Neutrophil (primary cell): ENCODE measurements at regions not wholly inside any gene's neighbourhood (a gene's known extent, or its start where the extent isn't known, plus 50 kb on each side); places are given as distances from the start of the nearest gene placed in this dataset.

Source experiments
- H3K27ac ChIP-seq: fragments of 200-600 bp; sonication (generic); 2 replicates; pipeline ENCODE4 v1.5.1; 2016; ENCODE audit warnings: mild to moderate bottlenecking, moderate library complexity
- H3K27me3 ChIP-seq: fragments of 200-600 bp; sonication (generic); 2 replicates; pipeline ENCODE4 v1.6.0; 2016; ENCODE audit warnings: mild to moderate bottlenecking
- H3K36me3 ChIP-seq: fragments of 200-600 bp; sonication (generic); 2 replicates; pipeline ENCODE4 v1.5.1; 2017
- H3K4me1 ChIP-seq, 2 experiments: fragments of 200-600 bp in 1 of 2; sonication (generic) in 1 of 2; 1 replicate in 1 of 2; 2 replicates in 1 of 2; pipeline versions ENCODE4 v1.5.1 to v1.6.1; 2013 to 2016; ENCODE audit warnings: low read depth in 1 of 2, low read length in 1 of 2, mild to moderate bottlenecking in 1 of 2, moderate library complexity in 1 of 2; ENCODE audit not compliant: control insufficient read depth in 1 of 2, insufficient read depth in 1 of 2
- H3K4me3 ChIP-seq, 2 experiments: fragments of 200-600 bp in 1 of 2; sonication (generic) in 1 of 2; 1 replicate in 1 of 2; 2 replicates in 1 of 2; pipeline ENCODE4 v1.5.1; 2013 to 2016; ENCODE audit warnings: low read depth in 1 of 2, low read length in 1 of 2, mild to moderate bottlenecking in 1 of 2, moderate library complexity in 1 of 2
- H3K9me3 ChIP-seq: fragments of 200-600 bp; sonication (generic); 2 replicates; pipeline ENCODE4 v1.5.1; 2016
- TF ChIP-seq, protein P1 (sequence below): fragments of 200-600 bp; sonication (generic); IDR thresholded peaks from 2 replicates; pipeline ENCODE4 v1.5.1; 2016; ENCODE audit warnings: antibody characterized with exemption

DNA sequence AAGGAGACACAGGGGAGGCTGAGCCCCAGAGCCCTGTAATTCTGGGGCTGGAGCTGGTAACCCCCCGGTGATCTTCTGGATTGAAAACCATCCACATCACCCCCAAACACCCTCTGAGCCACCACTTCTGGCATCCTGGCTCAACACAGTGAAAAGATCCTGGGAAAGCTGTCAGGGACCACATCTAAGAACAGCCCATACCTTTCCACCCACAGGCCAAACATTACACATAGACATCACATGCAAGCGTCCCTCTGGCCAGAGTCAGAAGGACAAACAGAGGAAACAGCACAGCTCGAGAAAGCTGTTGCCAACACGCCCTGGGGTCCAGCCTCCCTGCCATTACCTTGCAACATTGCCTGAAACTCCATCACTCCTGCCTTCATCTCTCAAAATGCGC is 469.5 kb downstream of the SOX6 start:
- H3K4me1 ChIP-seq, result peaks cover 0 to 4% of the 10 kb centered on the region in 2 experiments
- no peaks in the 10 kb centered on the region for H3K36me3 ChIP-seq
- H3K27me3 ChIP-seq, result peaks cover 14% of the 10 kb centered on the region
- TF ChIP-seq, protein P1, sequence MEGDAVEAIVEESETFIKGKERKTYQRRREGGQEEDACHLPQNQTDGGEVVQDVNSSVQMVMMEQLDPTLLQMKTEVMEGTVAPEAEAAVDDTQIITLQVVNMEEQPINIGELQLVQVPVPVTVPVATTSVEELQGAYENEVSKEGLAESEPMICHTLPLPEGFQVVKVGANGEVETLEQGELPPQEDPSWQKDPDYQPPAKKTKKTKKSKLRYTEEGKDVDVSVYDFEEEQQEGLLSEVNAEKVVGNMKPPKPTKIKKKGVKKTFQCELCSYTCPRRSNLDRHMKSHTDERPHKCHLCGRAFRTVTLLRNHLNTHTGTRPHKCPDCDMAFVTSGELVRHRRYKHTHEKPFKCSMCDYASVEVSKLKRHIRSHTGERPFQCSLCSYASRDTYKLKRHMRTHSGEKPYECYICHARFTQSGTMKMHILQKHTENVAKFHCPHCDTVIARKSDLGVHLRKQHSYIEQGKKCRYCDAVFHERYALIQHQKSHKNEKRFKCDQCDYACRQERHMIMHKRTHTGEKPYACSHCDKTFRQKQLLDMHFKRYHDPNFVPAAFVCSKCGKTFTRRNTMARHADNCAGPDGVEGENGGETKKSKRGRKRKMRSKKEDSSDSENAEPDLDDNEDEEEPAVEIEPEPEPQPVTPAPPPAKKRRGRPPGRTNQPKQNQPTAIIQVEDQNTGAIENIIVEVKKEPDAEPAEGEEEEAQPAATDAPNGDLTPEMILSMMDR, result no peak
- no peaks in the 10 kb centered on the region for H3K9me3 ChIP-seq
- H3K27ac ChIP-seq, result no peak overlapping the region
- no peak overlapping the region for H3K4me3 ChIP-seq

- H3K9me3 ChIP-seq, result no peaks in the 10 kb centered on the region
- H3K27ac ChIP-seq, result no peak overlapping the region
- H3K4me3 ChIP-seq, result no peak overlapping the region
- TF ChIP-seq, protein P1, result no peak
- peaks cover 0 to 4% of the 10 kb centered on the region in 2 experiments for H3K4me1 ChIP-seq
- no peaks in the 10 kb centered on the region for H3K27me3 ChIP-seq
- no peaks in the 10 kb centered on the region for H3K36me3 ChIP-seq
Observed at GRCh38 chr11:15888556-15889345, 467.6 kb downstream of the SOX6 start.

DNA sequence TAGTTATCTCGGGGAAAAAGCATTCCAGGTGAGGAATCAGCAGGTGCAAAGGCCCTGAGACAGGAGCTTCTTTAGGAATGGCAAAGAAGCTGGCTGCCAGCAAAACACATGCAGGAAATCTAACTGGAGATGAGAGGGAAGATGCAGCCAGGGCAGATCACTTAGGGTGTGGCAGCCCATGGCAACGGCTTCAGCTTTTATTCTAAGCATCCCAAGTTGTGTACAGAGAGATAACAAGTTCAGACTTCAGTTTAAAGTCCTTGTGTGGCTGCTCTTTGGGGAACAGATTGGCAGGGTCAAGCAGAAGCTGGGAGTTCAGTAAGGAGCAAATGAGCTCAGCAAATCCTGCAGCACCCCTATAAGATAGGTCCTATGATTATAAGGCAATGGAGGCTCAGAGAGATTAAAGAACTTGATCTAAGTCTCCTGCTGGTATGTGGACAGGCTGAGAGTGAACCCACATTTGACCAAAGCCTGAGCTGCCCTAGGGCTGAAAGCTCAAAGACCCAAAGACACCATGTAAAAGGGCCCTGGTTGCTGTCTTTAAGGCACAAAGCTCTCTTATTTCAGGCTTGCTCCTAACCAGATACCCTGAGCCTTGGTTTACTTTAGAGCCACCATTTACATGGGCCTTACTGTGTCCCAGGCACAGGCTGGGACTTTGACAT is 466.8 kb downstream of the SOX6 start:
- H3K4me3 ChIP-seq, result no peak overlapping the region
- peaks cover 0 to 4% of the 10 kb centered on the region in 2 experiments for H3K4me1 ChIP-seq
- H3K36me3 ChIP-seq, result no peaks in the 10 kb centered on the region
- no peaks in the 10 kb centered on the region for H3K9me3 ChIP-seq
- H3K27me3 ChIP-seq, result no peaks in the 10 kb centered on the region
- TF ChIP-seq, protein P1, result no peak
- no peak overlapping the region for H3K27ac ChIP-seq

DNA sequence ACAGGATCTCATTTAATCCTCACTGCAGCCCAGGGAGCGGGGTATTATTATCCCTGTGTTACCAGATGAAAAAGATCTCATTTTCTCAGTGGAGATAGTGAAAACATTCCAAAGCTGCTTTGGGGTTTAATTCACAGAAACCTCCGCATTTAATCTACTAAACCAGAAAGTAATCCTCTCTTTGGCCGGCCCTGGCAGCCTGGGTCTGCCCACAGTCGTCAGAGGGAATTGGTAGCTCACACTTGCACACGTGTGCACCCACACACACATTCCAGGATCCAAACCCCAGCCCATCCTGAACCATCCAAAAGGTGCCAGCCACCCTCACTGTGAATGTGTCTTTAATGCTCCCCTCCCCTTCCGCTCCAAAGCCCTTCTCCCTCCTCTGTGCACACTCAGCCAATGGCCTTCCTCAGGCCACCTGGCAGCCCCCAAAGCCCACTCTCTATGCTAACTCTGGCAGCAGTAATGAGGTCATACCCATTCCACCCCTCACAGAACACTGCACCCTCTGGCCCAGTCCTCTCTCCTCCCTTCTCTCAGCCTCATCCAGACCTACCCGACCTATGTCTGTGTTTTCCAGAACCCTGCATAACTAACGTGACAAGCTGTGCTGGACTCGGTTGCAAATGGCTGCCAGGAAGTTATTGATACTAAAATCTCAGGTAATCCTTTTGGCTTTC is 466.2 kb downstream of the SOX6 start:
- TF ChIP-seq, protein P1, result no peak
- no peak overlapping the region for H3K27ac ChIP-seq
- no peaks in the 10 kb centered on the region for H3K36me3 ChIP-seq
- H3K27me3 ChIP-seq, result no peaks in the 10 kb centered on the region
- no peaks in the 10 kb centered on the region for H3K9me3 ChIP-seq
- H3K4me3 ChIP-seq, result no peak overlapping the region
- peaks cover 0 to 4% of the 10 kb centered on the region in 2 experiments for H3K4me1 ChIP-seq

GRCh38 chr11:15893080-15893492 is 463.3 kb downstream of the SOX6 start:
- TF ChIP-seq, protein P1, result no peak
- H3K27ac ChIP-seq, result no peak overlapping the region
- peaks cover 15 to 17% of the 10 kb centered on the region in 2 experiments for H3K4me1 ChIP-seq
- no peaks in the 10 kb centered on the region for H3K9me3 ChIP-seq
- no peaks in the 10 kb centered on the region for H3K27me3 ChIP-seq
- H3K4me3 ChIP-seq, result no peak overlapping the region
- H3K36me3 ChIP-seq, result no peaks in the 10 kb centered on the region
